Activated CD4-positive, alpha-beta T cell treated with anti-CD3 and anti-CD28 coated beads, Interleukin-2, amount 50 U/mL, for 4 hours (primary cell): ENCODE measurements at regions not wholly inside any gene's neighbourhood (a gene's known extent, or its start where the extent isn't known, plus 50 kb on each side); places are given as distances from the start of the nearest gene placed in this dataset.
"Not testable (repeated sequence)": the region's sequence is repeated elsewhere in the genome, so short reads cannot be mapped to it uniquely, and the experiment has no call there.

ENCODE experiments used
- DNase-seq, 2 experiments: peaks; one replicate each; pipeline ENCODE4 v3.0.0-alpha.2; 2020

DNA sequence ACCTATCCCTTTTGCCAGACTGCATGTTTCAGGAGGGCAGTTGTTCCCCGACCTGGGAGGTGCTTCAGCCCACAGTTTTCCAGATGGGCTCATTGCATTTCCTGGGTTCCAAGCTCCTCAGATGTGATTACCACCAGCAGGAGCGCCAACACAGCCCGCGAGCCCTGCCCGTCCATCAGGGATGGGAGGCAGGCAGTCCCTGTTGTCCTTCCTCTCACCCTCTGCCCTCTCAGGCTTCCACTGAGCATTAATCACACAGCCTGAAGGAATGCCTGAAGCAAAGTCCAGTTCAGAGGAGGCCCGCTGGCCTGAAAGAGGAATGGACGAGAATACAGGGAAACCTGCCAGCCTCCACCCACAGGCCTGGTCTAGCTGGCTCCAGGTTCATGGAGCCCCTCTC, 256.3 kb upstream of the SDK2 start:
- no peak for DNase-seq

DNA sequence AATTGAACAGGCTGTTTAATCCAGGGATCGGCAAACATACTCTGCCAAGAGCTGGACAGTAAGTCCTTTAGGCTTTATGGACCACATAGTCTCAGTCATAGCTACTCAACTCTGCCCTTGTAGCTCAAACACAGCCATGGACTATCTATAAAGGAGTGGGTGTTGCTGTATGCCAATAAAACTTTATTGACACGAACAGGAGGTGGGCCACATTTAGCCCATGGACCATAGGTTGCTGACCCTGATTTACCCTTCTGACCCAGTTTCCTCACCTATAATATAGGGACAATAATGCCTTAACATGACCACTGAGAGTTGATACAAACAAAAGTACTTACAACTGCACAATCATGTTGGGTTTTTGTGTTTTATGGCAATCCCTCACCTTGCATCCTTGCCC, 257.0 kb upstream of the SDK2 start:
- no peak for DNase-seq

DNA sequence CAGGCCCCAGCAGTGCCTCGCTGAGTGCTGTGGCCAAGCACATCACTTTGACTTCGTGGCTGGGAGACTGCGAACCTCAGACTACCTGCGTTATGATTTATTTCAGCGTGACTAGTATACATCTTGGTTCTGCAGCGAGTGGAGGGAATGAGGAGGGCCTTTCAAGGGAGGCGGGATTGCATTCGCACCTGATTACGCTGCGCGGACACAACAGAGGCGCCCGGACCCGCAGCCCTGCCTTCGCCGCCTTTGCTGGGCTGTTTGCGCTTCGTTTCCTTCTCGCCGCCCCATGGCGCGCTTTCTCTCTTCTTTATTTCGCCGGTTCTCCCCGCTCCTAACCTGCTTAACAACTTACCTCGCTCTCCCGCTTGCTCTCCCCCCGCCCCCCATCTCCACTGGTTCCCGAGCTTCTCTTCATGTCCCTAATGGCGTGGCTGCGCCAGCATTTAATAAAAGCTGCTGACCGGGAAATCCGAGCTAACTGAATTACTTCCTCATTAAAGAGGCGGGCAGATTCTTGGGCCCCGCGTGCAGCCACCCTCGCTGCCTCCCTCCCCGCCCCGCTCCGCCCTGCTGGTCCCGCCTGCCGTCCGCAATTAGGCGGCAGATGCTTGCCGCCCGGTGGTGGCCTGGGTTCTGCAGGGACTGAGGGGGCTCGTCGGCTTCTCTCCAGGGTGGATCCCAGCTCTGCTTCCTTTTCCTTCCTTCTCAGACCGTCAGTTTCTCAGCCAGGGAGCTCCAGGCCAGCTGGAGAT, 257.6 kb upstream of the SDK2 start:
- no peak for DNase-seq

DNA sequence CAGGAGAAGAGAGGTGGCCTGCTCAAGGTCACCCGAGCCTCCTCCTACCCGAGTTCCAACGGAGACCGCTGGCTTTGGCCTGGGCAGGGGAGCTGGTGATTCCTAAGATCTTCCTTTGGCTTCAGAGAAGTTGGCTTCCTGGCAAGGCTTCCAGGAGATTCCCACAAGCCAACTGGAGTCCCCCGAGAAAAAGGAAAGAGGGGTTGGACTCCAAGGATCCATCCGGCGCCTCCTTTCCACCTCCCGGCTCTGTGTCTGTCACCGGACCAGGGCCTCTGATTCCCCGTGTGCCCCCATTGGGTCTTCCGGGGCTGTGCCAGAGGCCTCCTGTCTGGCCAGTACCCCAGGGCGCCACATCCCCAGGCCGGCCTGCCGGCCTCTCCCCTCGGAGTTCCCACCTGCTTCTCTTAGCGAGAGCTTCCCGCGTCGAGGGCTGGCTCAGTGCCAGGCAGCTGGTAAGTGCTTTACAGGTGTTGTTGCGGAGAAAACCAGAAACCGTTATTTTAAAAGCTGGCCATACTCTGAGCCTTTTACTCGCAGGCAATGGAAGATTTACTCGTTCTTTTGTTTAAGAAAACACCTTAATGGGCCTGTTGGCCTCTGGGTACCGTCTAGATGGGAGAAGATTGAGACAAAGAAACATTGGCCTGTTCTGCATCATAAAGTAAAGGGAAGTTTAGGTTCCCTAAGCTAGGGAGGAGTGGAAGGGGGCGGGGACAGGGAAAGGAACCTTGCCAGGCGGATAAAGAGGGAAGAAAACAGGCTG, 258.4 kb upstream of the SDK2 start:
- no peak for DNase-seq

DNA sequence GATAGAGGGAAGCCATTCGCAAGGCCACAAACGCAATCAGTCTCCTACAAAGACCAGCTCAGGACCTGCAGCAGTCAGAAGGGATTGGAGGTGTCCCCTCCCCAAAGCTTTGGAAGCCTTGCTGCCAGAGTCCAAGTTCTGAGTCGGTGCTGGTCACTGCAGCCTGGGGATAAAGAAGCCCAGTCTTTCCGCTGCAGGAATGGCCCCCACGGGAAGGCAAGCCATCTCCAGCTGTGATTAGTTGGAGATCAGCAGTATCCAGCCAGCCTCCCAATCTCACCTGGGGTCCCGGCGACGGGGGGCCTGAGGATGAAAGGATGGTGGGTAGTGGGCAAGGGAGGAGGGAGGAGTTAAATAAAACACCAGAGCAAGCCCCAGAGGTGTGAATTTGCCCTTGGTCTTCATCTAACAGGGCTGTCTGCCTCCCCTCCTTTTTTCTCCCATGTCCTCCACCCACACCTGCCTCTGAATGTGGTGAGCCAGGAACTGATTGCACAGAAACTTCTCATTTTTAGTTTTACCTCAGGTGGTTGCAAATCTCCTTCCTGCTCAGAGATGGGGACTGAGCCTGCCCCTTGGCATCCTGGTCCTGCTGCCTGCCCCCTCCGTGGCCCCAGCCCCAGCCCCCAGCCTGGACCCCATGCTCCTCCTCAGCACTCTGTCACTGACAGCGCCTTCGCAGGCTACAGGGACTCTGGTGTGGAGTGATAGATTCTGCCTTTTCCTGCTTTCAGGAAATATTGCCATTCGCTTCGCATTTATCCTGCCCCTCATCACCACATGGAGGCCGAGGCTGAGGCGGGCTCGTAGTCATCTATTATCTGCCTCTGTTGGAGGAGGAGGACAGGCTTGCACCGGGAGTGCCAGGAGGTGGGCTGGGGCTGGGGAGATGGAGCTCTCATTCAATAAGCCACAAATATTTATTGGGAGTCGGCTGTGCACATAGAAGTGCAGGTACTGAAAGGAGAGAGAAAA, 262.9 kb upstream of the SDK2 start:
- no peak for DNase-seq

DNA sequence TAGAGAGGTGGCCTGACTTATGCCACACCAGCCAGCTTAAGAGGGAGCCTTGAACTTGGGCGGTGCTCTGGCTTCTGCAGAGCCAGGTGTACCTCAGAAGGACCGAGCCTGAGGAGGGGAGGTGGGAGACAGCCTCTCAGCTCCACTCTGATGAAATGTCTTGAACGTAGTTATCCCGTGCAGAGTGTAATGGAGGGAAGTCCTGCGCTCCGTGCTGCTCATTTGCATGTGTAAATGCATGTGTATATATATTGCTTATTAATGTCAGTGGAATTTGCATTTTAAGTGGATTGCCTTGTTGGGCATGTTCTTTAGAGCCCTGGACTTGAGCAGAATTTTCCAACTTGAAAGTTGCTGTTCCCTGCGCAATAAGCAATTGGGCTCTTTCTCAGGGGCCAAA, 264.9 kb upstream of the SDK2 start:
- no peak for DNase-seq

DNA sequence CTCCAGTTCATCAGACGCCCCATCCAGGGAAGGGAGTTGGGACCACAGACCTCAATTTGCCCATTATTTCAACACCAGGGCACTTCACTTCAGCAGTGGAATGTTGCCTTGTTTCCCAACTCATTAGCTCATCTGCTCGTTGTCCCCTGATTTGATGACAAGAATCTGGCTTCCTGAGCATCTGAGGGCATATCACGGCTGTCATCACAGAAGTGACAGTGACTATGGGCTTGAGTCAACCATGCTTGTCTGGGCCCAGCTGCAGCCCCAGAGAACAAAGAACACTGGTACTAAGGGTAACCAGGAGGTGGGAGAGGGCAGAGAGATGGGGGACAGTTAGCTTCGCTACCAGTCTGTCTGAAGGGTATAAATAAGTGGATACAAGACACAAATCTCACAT, 266.0 kb upstream of the SDK2 start:
- DNase-seq, result no peak

DNA sequence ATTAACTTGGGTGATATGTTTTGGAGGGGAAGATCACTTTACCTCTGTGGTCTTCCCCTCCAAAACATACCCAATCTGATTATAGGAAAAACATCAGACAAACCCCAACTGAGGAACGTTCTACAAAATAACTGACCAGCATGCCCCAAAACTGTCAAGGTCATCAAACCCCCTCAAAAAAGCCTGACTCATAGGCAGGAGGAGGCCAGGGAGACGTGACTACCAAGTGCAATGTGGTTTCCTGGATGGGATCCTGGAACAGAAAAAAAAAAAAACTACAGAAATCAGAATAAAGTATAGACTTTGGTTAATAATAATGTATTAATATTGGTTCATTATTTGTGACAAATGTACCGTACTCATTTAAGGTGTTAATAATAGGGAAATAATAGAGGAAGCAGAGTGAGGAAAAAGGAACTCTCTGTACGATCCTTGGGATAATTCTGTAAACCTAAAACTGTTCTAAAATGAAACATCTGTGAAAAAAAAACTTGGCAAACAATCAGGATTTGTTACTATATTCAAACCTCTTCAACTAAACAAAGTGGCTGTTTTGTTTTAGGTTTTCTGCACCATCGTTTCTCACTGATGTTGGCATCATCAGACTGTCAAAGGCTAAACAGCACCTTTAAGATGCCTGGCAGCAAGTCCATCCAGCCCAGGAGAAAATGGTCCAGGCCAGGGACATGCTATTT, 266.7 kb upstream of the SDK2 start:
- no peak for DNase-seq

DNA sequence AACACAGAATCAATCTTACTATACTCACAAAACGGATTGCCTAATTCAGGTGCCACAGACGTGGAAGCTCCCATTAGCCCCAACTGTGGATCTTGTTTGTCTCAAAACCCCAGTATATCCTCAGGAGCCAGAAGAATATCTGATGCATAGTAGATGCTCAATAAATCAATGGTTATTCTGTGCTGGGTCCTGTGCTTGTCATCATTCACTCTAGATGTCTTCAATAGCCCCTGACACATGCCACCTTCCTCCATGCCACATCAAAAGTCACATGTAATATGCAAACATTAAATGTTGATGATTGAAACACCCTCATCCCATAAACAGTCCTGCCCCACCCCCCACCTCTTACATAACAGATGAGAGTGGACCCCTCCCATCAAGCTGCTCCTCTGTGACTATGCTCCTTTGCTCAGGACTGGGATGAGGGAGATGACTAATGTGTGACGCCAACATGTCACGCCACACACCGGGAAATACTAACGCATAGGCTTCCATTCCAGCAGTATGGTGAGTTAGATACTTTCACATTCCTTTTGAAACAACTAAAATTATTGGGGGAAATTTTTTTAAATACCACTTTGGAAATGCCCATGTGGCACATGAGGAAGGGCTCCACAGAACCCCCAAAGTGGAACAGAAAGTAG, 267.6 kb upstream of the SDK2 start:
- no peak for DNase-seq

DNA sequence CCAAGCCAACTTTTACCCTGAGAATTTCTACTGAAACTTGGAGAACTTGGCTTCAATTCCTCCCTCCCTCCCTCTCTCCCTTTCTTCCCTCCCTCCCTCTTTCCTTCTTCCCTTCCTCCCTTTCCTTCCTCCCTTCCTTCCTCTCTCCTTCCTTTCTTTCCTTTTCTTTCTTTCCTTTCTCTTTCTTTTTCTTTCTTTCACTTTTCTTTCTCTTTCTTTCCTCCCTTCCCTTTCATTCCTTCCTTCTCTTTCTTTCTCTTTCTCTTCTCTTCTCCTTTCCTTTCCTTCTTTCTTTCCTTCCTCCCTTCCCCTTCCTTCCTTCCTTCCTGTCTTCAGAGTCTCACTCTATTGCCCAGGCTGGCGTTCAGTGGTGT, 268.1 kb upstream of the SDK2 start:
- DNase-seq, result no peak

DNA sequence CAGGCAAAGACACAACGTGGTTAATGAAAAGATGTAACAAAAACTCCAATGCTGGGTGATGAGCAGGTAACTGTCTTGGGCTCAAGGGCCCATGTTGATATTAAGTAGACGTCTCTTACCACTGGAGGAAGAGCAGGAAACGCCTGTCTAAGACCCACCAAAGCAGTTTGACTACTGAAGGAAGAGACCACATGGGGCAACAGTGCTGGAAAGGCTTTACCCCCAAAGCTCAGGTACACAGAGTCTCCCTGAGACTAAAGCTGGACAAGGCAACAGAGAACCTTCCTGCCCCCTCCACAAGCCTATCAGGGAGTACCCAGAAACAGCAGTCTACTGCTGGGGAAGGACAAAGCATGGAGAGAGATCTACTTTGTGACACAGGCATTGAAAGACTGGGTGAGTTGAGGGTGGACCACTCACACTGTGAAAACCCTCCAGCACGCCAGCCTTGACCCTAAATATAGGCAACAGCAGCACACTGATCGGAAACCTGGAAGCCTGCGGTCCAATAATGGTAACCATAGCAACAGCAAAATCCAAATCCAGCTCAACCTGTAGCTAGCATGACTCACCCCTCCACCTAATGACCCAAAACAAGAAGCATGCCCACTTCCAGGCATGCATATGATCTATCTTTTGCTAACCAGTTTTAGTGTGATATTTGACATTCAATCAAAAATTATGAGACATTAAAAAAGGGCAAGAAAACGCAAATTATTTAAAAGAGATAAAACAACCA, 270.5 kb upstream of the SDK2 start:
- no peak for DNase-seq

DNA sequence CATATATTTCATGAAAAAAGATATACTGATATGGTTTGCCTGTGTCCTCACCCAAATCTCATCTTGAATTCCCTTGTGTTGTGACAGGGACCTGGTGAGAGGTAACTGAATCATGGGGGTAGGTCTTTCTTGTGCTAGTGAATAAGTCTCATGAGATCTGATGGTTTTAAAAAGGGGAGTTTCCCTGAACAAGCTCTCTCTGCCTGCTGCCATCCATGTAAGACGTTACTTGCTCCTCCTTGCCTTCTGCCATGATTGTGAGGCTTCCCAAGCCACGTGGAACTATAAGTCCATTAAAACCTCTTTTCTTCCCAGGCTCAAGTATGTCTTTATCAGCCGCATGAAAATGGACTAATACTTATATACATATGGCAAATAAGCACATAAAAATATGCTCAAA, 274.8 kb upstream of the SDK2 start:
- not testable (repeated sequence) for DNase-seq

DNA sequence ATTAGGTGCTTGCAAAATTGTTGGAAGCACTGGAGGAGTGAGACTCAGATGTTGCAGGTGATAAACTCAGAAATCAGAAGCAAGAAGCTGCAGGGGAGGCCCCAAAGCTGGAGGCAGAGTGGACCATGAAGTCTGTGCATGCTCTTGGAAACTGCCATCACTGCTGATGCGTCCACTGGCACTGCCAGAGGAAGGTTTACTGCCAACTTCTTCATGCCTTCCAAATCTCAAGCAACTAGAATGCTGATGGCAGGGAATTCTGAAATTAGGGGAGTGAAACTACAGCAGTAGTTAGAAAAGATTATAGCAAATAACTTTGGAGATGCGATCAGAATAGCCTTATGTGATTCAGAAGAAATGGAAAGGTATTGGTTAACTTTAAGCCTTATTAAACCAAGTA, 277.1 kb upstream of the SDK2 start:
- no peak for DNase-seq

DNA sequence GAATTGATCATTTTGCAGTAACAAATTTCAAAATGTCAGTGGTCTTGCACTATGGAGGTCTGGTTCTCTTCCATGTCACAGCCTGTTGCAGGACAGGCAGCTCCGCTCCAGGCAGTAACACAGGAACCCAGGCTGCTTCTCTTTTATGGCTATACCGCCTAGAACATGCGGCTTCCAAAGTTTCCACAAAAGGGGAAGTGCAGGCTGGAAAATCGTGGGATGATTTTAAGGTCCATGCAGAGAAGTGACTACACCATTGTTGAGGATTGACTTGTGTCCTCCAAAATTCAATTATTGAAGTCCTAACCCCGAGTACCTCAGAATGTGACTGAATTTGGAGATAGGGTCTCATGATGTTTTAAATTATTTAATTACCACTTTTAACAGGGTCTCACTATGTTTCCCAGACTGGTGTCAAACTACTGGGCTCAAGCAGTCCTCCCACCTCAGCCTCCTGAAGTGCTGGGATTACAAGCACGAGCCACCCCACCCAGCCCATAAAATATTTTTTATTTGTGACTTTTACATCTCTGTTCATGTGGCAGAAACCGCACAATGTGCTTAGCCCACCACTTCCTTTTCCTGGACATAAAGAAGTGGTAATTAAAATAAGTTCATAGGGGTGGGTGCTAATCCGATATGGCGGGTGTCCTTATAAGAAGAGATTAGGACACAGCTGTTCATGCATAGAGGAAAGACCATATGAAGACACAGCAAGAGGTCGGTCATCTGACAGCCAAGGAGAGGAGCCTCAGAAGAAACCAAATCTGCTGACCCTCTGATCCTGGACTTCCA, 279.2 kb upstream of the RPL38 start:
- no peak for DNase-seq

DNA sequence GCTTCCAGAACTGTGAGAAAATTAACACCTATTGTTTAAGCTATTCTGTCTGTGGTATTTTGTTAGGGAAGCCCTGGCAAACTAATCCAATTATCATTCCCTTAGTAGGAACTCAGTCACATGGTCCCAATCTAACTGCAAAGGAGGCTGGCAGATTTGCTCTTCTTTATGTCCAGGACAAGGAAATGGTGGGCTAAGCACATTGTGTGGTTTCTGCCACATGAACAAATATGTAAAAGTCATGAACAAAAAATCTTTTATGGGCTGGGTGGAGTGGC, 278.6 kb upstream of the RPL38 start:
- DNase-seq, result no peak

DNA sequence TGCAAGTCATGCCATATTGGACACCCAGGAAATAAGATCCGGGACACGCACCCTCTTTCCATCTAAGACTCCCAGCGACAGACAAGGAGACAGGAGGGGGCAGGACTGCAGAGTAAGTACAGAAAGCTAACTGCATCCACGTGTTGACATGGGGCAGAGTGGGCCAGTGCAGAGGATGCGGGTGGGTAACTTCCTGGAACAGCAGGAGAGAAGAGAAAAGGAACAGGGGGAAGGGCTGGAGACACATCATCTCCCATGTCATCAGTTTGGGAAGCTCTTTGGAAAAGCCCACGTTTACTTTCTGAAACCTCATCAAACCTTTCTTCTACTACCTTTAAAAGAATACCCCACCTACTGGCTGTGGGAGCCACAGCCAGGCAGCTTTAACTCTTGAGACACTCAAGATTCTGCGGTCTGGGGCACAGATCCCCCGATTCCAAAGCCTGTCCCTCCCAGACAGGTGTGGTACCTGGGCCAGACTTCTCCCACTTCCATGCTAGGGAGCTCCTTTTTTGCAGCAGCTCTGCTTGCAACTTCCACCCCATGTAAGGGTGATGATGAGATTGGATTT, 273.5 kb upstream of the RPL38 start:
- DNase-seq, result no peak

DNA sequence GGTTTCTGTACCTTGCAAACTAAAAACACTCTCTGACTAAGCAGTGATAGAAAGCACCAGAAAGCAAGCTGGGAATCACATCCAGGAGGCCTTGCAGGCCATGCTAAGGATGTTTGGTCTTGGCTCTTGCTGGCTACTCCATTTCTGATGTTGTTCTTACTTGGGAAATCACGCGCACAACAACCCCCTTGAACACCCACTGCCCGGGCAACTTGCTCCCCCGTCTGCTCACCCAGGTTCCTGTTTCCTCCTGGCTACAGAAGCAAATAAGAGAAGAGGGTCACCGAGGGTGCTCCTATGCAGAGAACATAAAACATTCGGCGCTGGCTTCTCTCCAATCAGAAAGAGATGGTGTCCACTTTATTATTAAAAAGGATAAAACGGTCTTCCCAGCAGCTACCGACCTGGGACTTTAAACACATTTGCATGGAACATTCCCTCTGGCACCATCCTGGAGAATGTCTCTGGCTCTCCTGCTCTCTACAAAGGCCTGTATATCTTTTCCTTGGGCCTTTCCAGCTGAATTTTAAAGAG, 271.2 kb upstream of the RPL38 start:
- no peak for DNase-seq

DNA sequence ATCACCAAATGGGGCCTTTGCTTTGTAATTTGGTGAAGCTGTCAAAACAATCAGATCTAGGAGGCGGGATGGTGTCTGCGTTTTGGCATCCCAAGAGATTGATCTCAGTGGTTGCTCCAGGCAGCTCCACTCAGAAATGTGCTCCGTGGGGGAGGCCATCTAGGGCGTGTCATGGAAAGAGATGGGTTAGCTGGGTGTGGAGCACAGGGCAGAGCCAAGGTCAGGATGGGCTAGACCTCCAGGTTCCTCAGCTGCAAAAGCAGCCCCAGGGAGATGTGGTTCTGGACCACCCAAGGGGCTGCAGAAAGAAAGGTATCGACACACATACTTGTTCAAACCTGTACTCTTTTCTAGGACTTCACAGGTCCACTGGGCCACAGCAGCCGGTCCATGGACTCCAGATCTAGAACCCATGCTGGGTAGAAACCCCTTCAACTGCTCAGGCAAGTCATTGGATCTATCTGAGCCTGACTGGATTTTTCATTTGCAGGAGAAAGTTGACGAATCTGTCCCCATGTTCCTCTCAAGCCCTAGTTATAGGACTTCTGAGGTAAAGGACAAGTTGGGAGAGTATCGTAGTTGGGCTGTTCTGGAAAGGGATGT, 270.2 kb upstream of the RPL38 start:
- DNase-seq, result no peak

DNA sequence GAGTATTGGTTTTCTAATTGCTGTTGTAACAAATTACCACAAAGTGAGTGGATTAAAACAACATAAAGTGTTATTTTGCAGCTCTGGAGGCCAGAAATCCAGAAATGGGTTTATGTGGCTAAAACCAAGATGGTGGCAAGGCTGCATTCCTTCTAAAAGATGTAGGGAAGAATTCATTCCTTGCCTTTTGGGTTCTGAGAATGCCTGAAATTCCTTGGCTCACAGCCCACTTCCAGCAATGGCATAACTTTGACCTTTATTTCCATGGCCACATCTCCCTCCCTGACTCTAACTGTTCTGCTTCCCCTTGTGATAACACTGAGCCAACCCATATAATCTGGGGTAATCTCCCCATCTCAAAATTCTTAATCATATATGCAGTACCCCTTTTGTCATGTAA, 269.6 kb upstream of the RPL38 start:
- no peak for DNase-seq

DNA sequence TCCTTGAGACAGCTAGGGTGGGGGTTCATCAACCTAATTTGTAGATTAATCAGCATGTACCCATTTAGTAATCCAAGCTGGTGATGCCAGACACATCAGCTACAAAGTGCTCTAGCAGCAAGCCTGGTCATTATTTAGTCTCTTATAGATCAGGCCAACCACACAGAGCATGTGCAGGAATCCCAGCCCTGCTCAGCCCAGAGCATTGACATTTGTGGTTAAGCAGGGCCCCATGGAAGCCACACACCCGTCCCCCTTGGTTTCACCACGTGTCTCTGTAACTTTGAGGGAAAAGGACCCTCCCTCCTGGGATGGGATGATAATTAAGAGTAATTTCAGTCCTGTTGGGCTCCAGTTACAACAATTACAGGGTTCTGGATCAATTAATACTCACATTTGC, 268.8 kb upstream of the RPL38 start:
- no peak for DNase-seq
